ENCODE measurements at regions not wholly inside any gene's neighbourhood (a gene's known extent, or its start where the extent isn't known, plus 50 kb on each side); places are given as distances from the start of the nearest gene placed in this dataset.

GRCh38 chr20:63115651-63116411 is 100.1 kb downstream of the YTHDF1 start:
- no peak for DNase-seq

GRCh38 chr20:63114693-63115311 is 101.1 kb downstream of the YTHDF1 start:
- no peak for DNase-seq

DNA sequence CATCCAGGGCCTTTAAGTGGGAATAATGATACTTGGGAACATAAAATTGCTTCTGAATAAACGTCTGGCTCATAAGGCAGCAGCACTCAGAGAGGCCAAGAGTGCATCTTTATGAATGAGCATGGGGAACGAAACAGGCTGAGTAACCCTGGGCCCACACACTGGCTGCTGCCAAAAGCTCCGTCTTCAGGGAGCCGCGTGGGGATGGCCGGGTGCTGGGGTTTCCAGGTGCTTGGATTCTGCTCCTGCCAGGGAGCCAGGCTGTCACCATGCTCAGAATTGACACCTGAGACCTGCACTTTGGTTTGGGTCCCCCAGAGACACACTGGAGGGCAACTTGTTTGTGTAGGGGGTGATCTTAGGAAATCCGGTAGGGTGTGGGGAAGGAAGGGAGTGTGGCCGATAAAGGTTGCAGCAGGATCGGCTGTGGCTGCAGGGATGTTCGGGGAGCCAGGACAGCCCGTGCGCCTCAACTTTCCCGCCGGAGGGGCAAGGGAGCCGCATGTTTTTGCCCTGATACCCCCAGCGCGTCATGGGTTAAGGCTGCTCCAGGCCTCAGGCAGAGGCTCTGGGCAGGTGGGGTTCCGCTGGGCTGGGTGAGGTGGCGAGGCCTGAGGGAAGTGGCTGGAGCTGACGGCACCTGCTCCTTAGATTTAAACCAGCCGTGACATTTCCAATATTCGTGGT is 101.8 kb downstream of the YTHDF1 start:
- no peak for DNase-seq

DNA sequence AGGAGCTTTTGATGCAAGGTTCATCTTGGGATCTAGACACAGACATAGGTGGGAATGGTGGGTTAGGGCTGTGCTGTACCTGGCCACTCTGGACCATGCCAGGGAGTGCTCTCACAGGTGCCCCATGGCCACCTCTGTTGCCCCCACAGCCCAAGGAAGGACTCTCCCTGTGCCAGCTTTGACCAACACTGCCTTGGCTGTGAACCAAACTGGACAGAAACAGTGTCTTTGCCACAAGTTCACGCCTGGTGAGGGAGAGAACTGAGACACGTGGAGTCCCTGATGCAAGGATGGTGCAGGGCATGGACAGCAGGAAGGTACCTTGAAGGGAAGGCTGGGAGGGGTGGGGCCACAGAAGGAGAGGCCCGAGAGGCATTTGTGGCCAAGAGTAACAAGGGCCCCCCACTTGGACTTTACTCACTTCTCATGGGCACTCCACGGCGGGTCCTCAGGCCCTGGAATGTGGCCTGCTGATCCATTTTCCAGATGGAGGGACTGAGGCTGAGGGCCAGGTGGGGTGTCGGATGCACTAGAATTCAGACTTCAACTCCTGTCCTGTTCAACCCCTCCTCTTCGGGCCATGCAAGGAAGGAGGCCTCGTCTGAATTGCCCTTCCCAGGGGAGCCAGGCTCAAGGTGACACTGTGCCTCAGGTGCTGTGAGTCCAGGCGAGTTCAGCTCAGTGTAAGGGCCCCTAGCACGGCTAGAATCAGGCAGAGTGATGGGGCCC is 103.3 kb downstream of the YTHDF1 start:
- DNase-seq: no peak

DNA sequence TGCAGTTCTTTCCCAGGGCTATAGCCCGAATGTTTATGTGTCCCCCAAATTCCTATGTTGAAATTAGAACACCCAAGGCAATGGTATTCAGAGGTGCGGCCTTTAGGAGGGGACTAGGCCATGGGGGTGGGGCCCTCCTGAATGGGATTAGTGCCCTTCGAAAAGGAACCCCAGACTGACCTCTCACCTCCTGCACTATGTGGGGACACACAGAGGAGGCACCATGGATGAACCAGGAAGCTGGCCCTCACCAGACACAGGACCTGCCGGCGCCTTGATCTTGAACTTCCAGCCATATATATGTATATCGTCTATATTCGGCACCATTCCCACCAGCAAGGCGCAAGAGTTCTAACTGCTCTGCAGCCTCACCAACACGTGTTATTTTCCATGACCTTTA is 101.5 kb upstream of the BHLHE23 start:
- no peak for DNase-seq

DNA sequence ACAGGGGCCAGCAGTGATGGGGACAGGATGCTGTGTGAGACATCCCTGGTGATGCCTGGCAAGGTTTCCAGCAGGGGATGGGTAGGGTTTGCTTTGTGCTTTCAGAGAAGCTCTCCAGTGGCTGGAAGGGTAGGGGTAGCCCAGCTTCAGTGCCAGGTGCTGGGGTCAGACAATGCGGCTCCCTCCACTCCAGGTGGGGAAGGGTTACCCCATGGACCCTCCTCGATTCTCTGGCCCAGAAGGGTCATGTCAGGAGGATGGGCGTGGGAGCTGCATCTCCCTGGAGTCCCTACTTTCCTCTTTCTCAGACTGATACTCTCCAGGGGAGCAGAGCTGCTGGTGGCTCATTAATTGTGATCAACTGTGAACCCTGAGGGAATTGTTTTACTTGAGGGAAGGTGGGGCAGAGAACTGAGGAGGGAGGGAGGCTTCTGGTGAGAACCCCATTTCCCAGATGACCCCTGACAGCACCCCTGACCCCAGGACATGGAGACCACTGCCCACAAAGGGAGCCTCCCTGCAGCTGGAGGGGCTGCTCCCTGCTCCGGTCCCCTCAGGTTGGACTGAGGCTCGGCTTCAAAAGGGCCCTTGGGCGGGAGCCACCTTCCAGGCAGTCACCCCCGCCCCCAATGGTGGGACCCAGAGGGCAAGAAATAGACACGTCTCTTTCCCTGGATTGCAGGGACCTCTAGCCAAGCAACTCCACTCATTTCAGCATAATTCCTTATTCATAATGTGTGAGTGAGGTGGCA is 100.9 kb upstream of the BHLHE23 start:
- DNase-seq: no peak

- DNase-seq: no peak
Measured at GRCh38 chr20:63106765-63107448, 100.1 kb upstream of the BHLHE23 start.

- no peak for DNase-seq
Measured at GRCh38 chr20:63106108-63106764, 99.5 kb upstream of the BHLHE23 start.

DNA sequence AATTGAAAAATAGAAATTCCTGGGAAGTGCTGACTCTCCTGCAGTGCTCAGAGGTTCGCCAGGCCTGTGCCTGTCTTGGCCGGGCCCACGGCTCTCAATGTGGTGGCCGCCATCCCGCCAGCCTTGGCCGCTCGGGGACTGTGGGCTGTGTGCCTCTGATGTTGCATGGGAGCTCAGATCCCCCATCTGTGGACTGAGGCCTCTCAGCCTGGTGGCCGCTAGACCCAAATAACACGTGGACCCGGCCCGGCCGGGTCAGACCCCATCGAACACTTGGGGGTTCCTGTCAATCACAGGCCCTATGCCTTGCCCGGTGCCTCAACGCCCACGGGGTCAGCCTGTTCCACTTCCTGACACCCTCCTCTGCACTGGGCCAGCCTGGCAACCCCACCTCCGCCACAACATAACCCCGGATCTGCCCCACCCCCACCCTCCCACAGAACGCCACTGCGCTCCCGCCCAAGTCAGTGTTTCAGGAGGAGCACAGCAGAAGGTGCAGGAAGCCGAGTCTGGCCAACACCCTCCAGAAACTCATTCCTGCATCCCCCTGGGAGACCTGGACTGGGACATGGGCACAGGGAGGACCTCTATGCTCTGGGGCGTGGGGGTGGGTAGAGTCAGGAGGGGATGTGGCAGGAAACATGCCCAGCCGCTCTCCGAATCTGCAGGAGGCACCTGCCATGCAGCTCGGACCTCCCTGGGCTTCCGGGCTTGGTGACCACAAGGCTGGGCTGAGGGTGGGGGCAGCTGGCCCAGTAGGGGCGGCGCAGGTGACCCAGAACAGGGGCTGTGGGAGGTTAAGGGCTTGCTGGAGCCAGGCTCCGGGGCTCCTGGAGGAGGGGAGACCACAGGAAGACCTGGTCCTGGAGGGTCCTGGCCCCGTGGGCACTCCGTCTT is 98.7 kb upstream of the BHLHE23 start:
- DNase-seq: no peak

DNA sequence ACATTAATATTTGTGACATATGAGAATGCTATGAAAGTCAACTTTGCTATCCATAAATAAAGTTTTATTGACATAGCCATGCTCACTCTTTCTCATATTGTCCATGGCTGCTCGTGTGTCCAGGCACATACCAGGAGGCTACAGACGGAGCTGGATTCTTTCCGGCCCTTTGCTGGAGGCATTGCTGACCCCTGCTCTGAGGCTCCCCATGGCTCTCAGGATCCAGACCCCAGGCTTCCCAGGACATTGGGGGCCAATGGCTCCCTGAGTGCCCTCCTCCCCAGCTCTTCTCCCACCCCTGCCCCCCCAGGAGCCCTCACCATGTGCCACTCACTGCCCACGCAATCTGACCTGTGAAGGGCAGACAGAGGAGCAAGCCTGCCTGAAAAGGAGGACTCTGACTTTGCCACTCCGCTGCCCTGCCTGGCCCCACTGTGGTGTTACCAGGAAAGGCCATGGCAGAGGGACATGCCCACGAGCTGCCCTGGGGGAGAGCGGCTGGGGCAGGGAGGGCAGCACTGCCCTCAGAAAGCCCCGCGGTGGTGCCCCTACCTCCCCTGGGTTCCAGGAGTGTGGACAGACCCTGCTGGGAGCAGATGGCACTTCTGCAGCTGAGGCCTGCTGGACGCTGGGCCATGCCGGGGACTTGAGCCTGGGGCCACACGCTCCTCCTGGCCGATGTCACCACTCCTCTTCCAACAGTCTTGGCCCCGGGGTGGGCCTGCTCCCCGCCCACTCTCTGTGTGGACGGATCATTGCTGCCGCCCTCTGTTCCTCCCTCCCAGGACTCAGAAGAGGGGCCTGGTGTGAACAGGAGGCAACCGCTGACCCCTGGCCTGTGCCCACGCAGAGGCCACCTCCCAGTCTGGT is 97.8 kb upstream of the BHLHE23 start:
- DNase-seq: no peak

- peak; percentile 13 for DNase-seq
Measured at GRCh38 chr20:63103402-63104311, 96.9 kb upstream of the BHLHE23 start.

DNA sequence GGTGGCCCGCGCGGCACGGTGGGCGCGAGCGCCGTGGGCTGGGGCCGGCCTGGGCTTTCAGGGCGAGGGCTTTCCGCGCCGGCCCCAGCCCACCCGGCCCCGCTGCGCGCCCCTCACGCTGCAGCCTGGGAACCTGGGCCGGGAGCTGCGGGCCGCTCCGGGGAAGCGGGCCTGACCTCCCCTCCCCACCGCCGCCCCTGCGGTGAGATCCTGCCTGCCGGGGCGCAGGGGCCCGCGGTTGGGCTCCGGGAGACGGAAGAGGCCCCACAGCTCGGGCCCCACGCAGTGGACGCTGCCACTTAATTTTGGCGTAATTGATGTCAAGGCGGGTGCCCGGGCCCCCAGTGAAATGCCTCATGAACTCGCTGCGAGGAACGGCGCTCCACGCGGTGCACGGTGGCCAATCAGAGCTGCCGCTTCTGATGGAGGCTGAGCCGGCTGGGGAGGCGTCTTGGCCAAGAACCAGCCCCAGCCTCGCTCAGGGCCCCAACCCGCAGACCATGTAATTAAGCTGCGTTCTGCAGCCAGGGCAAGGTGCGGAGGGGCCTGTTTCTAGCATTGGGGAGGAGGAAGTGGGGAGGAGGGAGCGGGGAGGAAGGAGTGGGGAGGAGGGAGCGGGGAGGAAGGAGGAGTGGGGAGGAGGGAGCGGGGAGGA is 96.1 kb upstream of the BHLHE23 start:
- peak; percentile 72 for DNase-seq

GRCh38 chr20:63101781-63102720 is 95.3 kb upstream of the BHLHE23 start:
- peak; percentile 70 for DNase-seq

DNA sequence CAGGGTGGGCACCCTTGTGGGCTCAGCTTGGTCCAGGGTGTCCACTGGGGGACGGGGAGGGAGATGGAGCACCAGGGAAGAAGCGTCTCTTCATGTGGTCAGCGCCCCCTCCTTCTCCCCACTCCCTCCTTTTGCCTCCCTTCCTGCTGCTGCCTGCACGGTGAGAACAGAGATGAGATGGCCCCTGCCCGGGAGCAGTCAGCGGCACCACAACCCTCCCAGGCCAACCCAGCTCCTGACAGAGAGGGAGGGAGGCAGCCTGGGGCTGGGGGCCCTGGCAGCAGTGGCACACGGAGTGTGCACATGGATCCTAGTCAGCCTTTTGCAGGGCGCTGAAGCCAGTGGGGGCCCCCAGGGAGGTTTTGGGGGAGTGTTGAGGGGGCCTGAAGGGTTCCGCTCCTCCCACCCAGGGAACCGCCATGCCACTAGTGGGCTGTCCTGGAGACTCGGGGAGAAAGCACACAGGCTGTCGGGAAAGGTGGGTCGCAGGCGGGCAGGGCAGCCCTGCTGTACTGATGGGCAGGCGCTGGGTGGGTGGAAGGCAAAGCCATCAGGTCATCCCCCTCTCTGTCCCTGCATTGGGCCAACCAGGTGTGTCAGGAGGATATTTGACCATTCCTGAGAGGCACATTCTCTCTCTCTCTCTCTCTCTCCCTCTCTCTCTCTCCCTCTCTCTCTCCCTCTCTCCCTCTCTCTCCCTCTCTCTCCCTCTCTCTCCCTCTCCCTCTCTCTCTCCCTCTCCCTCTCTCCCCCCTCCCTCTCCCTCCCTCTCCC is 94.3 kb upstream of the BHLHE23 start:
- DNase-seq: peak; percentile 14

GRCh38 chr20:63100174-63100925 is 93.6 kb upstream of the BHLHE23 start:
- peak; percentile 11 for DNase-seq
